Stimulated activated CD4-positive, alpha-beta T cell treated with anti-CD3 and anti-CD28 coated beads, Interleukin-2, amount 100 ng/mL, for 24 hours (primary cell): ENCODE measurements at regions not wholly inside any gene's neighbourhood (a gene's known extent, or its start where the extent isn't known, plus 50 kb on each side); places are given as distances from the start of the nearest gene placed in this dataset.

Experiments used
- DNase-seq, 2 donors: peaks; one replicate each; pipeline ENCODE4 v3.0.0-alpha.2; 2020

DNA sequence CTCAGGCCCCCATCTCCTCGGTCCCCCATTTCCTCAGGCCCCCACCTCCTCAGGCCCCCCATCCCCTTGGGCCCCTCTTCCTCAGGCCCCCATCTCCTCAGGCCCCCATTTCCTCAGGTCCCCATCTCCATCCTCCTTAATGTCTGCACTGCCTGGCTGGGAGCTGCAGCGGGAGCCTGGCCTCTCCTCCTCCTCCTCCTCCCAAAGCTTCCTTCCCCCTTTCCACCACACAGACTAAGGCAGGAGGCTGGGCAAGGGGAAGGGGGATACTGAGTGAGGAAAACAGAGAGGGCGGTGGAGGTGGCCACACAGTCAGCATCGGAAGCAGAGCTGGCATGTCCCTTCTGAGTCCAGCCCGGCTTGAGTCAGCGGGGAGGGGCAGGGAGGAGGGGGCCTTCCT, 122.6 kb upstream of the RPS6KA2 start:
- DNase-seq = no peak

DNA sequence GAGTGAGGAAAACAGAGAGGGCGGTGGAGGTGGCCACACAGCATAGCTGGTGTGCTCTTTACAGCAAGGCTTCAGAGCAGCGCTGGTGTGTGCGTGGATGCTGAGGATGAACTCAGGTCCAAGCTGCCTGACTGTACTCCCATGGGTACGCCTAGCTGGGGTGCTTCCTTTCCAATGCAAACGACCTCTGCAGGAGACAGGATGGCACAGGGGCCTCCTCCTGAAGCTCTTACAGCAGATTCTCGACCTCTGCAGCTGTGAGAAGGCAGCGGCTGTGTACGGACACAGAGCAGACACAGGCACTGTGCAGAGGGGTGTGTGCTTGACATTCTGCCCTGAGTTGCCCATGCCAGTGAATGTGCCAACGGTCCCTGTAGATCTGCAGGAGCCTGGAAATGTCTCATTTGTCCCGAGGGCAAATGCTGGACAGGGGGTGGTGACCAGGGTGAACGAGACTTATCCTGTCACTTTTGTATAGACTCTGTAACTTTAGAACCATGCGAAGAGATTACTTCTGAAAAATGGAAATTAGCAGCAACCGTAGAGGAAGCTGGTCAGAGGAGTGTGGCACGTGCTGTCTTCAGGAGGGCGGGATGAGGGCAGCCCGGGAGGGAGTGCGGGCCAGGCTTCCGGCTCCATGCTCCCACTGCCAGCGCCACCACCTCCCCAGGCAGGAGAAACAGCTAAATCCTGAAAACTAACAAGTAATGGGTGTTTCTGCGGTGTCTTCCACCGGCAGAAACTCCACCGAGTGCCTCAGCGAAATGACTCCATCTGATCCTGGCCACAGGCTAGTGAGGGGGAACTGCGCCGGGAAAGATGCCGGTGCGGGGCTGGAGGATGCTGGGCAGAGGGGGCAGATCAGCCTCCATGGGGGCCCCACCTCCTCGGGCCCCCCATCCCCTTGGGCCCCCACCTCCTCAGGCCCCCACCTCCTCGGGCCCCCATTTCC, 120.9 kb upstream of the RPS6KA2 start:
- no peak for DNase-seq

- no peak for DNase-seq
Observed at GRCh38 chr6:166745801-166746668, 119.0 kb upstream of the RPS6KA2 start.

- no peak for DNase-seq
Observed at GRCh38 chr6:166744223-166745134, 117.4 kb upstream of the RPS6KA2 start.

- no peak for DNase-seq
Observed at GRCh38 chr6:166743406-166744222, 116.6 kb upstream of the RPS6KA2 start.

DNA sequence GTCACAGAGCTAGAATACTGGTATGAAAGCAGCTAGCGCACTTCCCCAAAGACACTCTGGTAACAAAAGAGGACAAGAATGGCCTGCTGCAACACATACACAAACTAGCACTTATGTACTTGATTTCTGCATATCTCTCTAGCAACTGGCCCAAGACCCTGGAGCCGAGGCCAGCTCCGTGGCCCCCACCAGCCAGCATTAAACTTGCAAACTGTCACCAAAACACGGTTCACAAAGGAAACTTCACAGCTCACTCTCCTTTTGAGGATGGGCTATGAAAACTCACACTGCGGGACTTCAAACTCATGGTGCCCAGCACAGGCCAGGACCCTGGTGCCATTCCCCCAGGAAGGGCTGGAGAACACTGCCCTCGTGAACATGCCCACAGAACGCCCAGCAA, 115.9 kb upstream of the RPS6KA2 start:
- DNase-seq = no peak

GRCh38 chr6:166739976-166740318, 112.9 kb upstream of the RPS6KA2 start:
- DNase-seq = no peak

DNA sequence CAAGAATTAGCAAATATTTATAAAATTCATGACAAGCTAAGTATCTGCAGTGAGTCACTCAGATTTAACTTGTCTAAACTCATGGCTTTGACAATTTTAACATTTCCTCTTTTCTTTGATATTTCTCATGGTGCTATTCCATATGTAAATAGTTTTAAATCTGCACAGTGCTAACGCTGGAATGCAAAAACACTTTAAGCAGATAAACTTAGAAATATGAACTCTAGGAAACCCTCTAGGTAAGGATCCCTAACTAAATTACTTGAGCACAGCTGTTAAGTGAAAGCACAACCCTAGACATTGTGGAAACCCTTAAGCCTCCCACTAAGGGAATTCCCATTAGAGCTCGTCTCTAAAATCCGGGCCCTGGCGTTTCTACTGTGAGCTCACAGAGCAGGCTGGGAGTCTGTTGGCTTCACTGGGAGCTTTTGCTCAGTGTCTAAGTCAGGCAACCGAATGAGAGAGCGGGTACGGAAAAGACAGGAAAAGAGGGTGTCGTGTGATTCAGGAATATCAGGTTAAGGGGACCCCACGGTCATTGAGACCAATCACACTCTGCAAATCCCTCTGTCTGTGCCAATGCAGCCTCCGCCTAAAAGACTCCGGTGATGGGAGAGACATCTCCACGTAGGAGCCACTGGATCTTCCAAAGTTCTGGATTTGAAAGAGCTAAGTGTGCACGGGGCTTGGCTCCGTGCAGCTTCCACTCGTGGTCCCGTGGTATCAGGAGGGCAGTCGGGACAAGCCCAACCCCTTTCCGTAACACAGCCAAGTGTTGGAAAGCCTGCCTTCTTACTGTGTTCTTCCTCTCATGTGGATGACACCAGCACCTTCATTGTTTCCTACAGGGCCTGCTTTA, 112.3 kb upstream of the RPS6KA2 start:
- DNase-seq = no peak

GRCh38 chr6:166738386-166739116, 111.5 kb upstream of the RPS6KA2 start:
- no peak for DNase-seq

DNA sequence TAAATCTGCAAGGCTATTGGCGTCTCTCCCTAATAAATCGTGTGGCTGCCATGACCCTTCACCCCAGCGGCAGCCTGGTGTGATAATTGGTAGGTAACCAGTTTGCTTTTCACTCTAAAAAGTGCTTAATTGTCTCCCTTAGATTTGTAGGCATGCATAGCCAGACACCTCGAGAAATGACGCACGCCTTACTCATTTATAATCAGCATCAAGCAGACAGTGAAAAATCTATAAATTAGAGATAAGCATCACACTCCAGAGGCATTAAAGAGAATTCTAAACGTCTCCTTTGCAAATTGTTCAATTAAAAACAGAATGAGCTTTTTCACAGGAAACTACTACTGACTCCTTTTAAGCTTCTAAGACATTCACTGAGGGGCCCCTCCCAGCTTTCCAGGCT, 110.2 kb upstream of the RPS6KA2 start:
- DNase-seq = no peak

GRCh38 chr6:166736634-166737033, 109.6 kb upstream of the RPS6KA2 start:
- no peak for DNase-seq

DNA sequence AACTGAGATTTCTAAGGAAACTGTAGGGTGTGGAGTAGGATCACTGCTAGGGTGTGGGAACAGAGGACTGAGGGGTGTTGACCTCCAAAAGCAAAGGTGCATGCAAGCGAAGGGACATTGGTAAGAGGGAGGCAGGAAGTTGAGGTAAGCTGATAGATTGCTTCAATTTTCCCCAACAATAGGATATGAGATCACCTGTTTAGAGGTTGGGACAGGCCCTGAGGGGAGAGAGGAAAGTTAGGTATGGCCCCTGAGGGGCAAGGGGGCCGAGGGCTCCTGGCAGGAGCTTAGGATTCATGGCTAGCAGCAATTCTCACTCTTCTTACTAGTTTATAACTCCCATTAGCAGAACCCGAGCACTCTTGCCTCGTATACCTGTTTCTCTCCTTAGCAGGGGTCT, 106.8 kb upstream of the RPS6KA2 start:
- no peak for DNase-seq

DNA sequence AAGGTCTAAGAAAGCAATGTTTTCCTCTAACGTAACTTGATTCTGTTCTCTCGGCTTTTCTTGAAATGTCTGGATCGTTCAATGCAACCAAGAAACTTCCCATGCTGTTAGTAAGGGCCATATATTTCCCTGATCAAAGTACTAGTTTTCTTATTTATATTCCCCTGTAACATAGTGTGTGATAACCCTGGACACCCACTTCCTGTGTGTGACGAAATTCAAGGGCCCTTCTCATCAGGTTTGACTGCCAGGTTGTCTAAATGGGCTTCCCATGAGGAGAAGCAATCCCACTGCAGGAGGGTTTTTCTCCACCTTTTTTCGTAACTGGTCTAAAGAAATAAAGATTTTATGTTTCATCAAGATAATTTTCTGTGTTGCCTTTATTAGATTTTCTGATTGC, 102.6 kb upstream of the RPS6KA2 start:
- DNase-seq = no peak

DNA sequence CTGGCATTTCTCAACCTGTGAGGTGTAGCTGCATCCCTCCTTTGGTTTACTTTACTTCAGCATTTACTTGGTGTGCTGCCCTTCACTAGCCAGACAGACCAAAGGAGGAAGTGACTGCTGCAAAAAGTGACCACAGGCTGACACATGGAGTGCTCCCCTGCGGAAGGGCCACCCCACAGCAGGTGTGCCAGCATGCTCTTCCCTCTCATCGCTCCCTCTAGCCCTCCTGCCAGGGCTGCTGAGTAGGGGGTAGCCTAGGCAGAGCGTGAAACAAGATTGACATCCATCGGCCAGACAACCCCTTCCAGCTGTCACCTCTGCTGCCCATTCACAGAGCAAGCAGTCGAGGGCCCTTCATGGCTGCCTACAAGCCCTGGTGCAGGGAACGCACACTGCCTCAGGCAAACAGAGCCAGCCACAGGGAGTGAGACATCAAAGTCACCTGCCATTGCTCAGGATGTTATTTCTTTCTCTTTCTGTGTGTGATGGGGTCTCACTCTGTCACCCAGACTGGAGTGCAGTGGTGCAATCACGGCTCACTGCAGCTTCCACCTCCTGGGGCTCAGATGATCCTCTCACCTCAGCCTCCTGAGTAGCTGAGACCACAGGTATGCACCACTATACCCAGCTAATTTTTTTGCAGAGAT, 102.0 kb upstream of the RPS6KA2 start:
- no peak for DNase-seq

- no peak for DNase-seq
Observed at GRCh38 chr6:166726201-166726600, 99.2 kb upstream of the RPS6KA2 start.

DNA sequence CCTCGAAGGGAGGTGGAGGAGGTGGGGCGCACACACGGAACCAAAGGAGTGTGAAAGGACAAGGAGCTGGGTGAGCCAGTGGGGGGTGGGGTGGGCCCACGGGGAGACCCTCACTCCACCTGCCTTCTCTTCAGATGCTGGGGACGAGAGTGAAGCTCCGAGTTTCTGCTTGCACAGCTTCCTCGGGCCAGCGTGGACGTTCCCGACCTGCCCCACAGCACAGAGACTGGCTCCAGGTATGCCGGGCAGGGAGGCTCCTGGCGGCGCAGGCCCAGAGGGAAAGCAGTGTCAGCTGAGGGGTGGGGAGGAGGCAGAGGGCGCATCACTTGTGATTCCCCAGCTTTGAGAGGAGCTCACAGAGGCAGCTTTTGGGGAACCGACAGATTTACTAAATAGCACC, 98.5 kb upstream of the RPS6KA2 start:
- DNase-seq = no peak

GRCh38 chr6:166724576-166724975, 97.5 kb upstream of the RPS6KA2 start:
- DNase-seq = no peak

DNA sequence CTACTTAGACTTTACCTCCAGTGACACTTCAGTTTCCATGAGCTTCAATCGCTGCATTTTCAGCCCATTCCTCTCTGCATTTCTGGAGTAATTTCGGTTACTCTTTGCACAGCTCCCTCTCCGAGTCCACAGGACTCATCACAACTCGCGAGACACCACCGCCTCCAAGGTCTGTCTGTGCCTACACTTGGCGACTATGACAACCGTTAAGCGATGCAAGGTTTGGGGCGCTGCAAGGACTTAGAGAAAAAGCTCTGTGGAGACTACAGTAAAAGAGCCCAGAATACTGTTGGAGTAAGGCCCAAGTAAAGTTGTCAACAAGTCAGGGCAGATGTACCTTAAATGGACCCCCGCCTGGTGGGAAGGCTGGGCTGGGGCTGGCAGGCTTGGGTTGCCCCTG, 95.7 kb upstream of the RPS6KA2 start:
- DNase-seq = no peak

- no peak for DNase-seq
Observed at GRCh38 chr6:166721576-166721975, 94.5 kb upstream of the RPS6KA2 start.

DNA sequence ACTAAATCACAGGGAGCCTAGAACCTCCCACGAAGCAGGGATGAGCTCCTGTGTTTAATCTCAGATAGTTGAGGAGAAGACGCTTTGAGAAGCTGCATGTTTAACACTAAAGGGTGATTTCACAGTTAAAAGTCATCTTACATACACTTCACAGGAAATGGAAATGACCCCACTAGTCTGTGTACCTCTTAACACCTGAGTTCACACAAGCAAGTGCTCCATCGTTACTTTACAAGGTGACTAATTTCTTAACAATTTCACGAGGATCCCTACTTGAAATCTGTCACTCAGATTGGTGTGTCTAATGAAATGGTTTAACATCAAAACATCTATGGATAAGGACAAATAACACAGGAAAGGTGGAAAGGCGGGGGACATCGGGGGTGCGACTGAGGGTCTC, 93.8 kb upstream of the RPS6KA2 start:
- no peak for DNase-seq
